ENCODE measurements at regions not wholly inside any gene's neighbourhood (a gene's known extent, or its start where the extent isn't known, plus 50 kb on each side); places are given as distances from the start of the nearest gene placed in this dataset.

DNA sequence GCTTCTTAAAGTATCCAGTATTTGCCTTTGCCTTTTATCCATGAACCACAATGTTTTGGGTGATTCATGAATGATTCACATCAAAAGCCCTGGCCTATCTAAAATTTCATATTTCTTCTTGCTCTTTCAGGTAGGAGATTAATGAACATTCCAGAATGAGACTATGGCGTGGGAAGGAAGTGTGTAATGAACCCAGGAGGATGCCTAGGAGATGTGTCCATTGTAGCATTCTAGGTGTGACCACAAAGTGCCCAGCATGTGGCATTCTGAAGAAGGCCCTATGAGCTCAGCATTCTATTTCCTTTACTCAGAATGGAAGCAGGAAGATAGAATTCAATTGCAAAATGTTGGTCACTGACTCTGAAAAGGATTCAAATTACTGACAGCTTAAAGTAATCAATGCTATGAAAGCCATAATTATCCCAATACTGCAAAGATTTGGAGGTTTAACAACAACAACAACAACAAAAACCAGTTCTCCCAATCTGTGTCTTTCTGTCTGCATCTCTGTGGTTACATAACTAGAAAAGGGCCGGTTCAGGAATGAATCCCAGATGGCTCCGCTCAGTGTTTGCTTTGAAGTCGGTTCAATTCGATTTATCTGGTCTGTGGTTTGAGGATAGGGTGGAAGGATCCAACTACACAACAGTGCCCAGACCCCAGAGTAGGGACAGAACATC lies 126.7 kb downstream of the FOXD1 start:
- no peak overlapping the region for H3K4me3 ChIP-seq
- no peaks in the 10 kb centered on the region for H3K27me3 ChIP-seq
- TF ChIP-seq, protein P1, sequence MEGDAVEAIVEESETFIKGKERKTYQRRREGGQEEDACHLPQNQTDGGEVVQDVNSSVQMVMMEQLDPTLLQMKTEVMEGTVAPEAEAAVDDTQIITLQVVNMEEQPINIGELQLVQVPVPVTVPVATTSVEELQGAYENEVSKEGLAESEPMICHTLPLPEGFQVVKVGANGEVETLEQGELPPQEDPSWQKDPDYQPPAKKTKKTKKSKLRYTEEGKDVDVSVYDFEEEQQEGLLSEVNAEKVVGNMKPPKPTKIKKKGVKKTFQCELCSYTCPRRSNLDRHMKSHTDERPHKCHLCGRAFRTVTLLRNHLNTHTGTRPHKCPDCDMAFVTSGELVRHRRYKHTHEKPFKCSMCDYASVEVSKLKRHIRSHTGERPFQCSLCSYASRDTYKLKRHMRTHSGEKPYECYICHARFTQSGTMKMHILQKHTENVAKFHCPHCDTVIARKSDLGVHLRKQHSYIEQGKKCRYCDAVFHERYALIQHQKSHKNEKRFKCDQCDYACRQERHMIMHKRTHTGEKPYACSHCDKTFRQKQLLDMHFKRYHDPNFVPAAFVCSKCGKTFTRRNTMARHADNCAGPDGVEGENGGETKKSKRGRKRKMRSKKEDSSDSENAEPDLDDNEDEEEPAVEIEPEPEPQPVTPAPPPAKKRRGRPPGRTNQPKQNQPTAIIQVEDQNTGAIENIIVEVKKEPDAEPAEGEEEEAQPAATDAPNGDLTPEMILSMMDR (IDR thresholded peaks at IDR 0.05) = no peak
- TF ChIP-seq POLR2A (IDR thresholded peaks at IDR 0.05) = no peak
- H3K27ac ChIP-seq = no peak overlapping the region
- no peaks in the 10 kb centered on the region for H3K4me1 ChIP-seq
- no peak for DNase-seq
- H3K36me3 ChIP-seq = no peaks in the 10 kb centered on the region
- H3K9me3 ChIP-seq = no peaks in the 10 kb centered on the region

DNA sequence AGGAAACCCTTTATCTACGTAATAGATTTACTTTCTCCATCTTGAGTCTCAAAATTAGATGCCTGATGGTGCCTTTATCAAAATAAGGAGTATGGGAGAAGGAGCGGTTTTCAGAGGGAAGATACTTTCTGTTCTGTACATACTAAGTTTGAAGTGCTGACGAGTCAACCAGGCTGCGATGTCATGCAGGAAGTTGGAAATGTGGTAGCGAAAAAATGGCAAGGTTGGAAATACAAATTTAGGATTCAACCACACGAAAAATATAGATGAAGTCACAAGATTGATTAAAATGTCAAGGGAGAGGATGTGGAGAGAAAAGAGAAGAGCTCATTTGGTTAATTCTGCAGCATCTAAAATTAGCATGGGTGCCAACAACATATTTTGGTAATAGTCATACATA lies 129.5 kb downstream of the FOXD1 start:
- Histone ChIP-seq H3K27ac (no peak overlapping the region), H3K4me1 (no peaks in the 10 kb centered on the region), H3K4me3 (no peak overlapping the region), H3K36me3 (no peaks in the 10 kb centered on the region), H3K27me3 (no peaks in the 10 kb centered on the region), H3K9me3 (no peaks in the 10 kb centered on the region)
- DNase-seq = no peak
- TF ChIP-seq, protein P1 (IDR thresholded peaks at IDR 0.05) = no peak
- TF ChIP-seq POLR2A (IDR thresholded peaks at IDR 0.05) = no peak

DNA sequence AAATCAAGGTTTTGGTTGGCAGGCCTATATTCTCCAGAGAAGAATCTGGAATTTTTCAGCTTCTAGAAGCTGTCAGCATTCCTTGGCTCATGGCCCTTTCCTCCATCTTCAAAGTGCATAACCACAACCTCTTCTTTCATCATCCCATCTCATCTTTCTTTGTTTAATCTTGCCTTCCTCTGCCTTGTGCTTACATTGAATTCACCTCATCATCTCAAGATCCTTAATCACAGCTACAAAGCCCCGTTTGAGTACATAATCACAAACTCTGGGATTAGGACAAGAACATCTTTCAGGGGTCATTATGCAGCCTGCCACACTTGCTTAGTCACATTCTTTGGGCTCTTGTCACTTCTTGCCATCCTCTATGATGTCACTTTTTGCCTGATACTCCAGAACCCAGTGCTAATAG lies 130.3 kb downstream of the FOXD1 start:
- no peaks in the 10 kb centered on the region for H3K27me3 ChIP-seq

DNA sequence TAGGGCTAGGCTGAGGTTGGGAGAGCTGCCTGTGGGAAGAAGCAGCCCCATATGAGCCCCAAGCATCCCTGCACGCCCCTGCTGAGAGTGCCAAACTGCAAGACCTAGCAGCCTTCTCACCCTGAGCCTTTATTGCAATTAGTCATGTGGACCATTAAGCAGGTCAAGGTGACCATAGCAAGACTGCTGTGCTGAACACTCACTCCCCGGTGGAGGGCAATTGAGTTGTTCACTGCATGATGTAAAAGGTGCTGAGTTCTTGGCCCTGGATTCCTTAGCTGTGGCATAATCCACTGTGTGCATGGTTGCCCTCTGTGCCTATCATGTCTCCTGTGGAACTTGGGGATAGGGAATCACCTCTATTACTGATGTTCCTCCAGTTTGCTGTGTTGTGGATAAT lies 131.1 kb downstream of the FOXD1 start:
- Histone ChIP-seq H3K27ac (no peak overlapping the region), H3K4me3 (no peak overlapping the region), H3K9me3 (no peaks in the 10 kb centered on the region), H3K36me3 (no peaks in the 10 kb centered on the region), H3K4me1 (no peaks in the 10 kb centered on the region), H3K27me3 (no peaks in the 10 kb centered on the region)
- TF ChIP-seq, protein P1 (IDR thresholded peaks at IDR 0.05) = no peak
- no peak for TF ChIP-seq POLR2A (IDR thresholded peaks at IDR 0.05)
- no peak for DNase-seq

More for the DNA sequence above, 130.3 kb downstream of the FOXD1 start:
- Histone ChIP-seq H3K4me1 (no peaks in the 10 kb centered on the region), H3K27ac (no peak overlapping the region), H3K9me3 (no peaks in the 10 kb centered on the region), H3K4me3 (no peak overlapping the region), H3K36me3 (no peaks in the 10 kb centered on the region)
- no peak for DNase-seq
- TF ChIP-seq, protein P1 (IDR thresholded peaks at IDR 0.05) = no peak
- no peak for TF ChIP-seq POLR2A (IDR thresholded peaks at IDR 0.05)

DNA sequence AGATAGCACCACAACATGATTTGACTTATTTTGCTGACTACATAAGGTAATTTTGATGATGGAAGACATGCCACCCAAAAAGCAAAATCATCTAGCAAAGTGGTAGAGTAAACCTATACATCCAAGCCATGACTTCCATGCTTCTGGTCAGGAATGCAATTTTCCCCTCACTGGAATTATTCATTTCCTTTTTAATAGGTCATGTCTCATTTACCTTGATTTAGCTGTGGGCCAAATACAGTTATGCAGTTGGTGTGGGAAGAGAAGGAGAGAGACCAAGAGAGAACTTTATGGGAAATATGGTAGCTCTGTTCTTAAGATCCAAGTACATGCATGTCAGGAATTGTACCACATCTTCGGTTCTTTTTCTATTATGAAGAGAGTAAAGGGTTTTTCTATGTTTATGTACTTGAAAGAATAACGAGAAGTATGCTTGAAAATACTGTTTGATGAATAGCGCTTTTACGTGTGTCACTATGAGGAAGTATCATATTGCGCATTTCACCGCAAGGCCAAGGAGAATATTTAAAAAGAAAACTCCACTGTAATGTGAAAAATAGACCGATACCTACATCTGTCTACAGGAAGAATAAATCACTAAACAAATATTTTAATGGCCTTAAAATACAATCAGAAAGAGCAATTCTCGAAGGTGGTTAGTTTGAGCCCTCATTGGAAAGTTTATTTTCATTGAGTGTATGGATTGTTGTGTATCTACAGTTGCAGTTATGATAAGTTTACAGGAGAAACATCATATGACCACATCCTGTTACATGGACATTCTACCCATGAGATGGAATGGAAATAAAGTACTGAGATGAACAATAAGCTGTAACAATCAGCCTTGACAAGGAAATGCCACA lies 134.0 kb downstream of the FOXD1 start:
- DNase-seq = no peak
- H3K36me3 ChIP-seq = no peaks in the 10 kb centered on the region
- H3K4me1 ChIP-seq = no peaks in the 10 kb centered on the region
- H3K27ac ChIP-seq = no peak overlapping the region
- no peak overlapping the region for H3K4me3 ChIP-seq
- TF ChIP-seq, protein P1 (IDR thresholded peaks at IDR 0.05) = no peak
- TF ChIP-seq POLR2A (IDR thresholded peaks at IDR 0.05) = no peak
- H3K27me3 ChIP-seq = no peaks in the 10 kb centered on the region
- H3K9me3 ChIP-seq = no peaks in the 10 kb centered on the region

Data from Peyer's patch (tissue), 4 donors.